Lung (tissue), 11 donors: ENCODE measurements at regions not wholly inside any gene's neighbourhood (a gene's known extent, or its start where the extent isn't known, plus 50 kb on each side); places are given as distances from the start of the nearest gene placed in this dataset.
A peak's percentile ranks its signal among the peaks of the same experiment; 100 is the strongest.

Experiments used
- ATAC-seq: fragments of 200-7000 bp; cut with Tn5 transposase; one replicate; pipeline ENCODE4 v1.9.1; 2020; ENCODE audit warnings: moderate number of reproducible peaks; ENCODE audit not compliant: insufficient read depth, low FRiP score
- DNase-seq, 3 donors: peaks; one replicate each; pipeline ENCODE4 v3.0.0-alpha.2; 2013 to 2017
- H3K27ac ChIP-seq, 2 donors: one replicate each; pipeline ENCODE4 v1.5.1; 2013; ENCODE audit warnings: mild to moderate bottlenecking in 2 of 2, moderate library complexity in 2 of 2, control low read depth in 1 of 2, inconsistent platforms in 1 of 2, low read depth in 1 of 2, low read length in 1 of 2
- H3K27me3 ChIP-seq, 3 donors: one replicate each; pipeline ENCODE4 v1.5.1; 2013; ENCODE audit warnings: low read length in 2 of 3; ENCODE audit not compliant: control insufficient read depth in 3 of 3, insufficient read depth in 3 of 3
- H3K36me3 ChIP-seq, 4 donors: one replicate each; pipeline ENCODE4 v1.5.1; 2013; ENCODE audit warnings: low read length in 4 of 4, mild to moderate bottlenecking in 1 of 4, moderate library complexity in 1 of 4; ENCODE audit not compliant: control insufficient read depth in 4 of 4, insufficient read depth in 4 of 4
- H3K4me1 ChIP-seq, 5 donors: one replicate each; pipeline ENCODE4 v1.5.1; 2013; ENCODE audit warnings: low read length in 5 of 5, mild to moderate bottlenecking in 2 of 5, moderate library complexity in 1 of 5; ENCODE audit not compliant: control insufficient read depth in 5 of 5, insufficient read depth in 5 of 5
- H3K4me3 ChIP-seq: one replicate; pipeline ENCODE4 v1.5.1; 2013; ENCODE audit warnings: mild to moderate bottlenecking, control low read depth, moderate library complexity
- H3K9ac ChIP-seq, 2 donors: one replicate each; pipeline ENCODE4 v1.5.1; 2013; ENCODE audit warnings: low read length in 2 of 2, control low read depth in 1 of 2; ENCODE audit not compliant: insufficient read depth in 1 of 2
- H3K9me3 ChIP-seq, 4 donors: one replicate each; pipeline ENCODE4 v1.5.1; 2013; ENCODE audit warnings: low read length in 3 of 4, mild to moderate bottlenecking in 1 of 4, moderate library complexity in 1 of 4; ENCODE audit not compliant: control insufficient read depth in 4 of 4, insufficient read depth in 3 of 4
- CTCF ChIP-seq: IDR thresholded peaks from 2 replicates; pipeline ENCODE4 v1.5.1; 2012; ENCODE audit warnings: mild to moderate bottlenecking; ENCODE audit errors: control extremely low read depth, extremely low read depth
- WGBS, 2 donors: extraction: QIAGEN DNeasy Blood & Tissue Kit; methylation state at CpG; one replicate each; pipeline ENCODE4 v1.1.7; 2013; 5-methylcytosine and 5-hydroxymethylcytosine counted together
- donor health status: control.
- donor health status: control.
- donor health status: Bipolar disorder and iron deficiency.
- donor health status: healthy.
- donor health status: DM: yes; HTN: yes; CAD: no.

GRCh38 chr9:78927099-78927940 is 630.4 kb downstream of the PSAT1 start:
- no peaks in the 10 kb centered on the region for H3K27me3 ChIP-seq
- DNase-seq (no peak), ATAC-seq (no peak)
- H3K36me3 ChIP-seq: no peaks in the 10 kb centered on the region
- H3K4me3 ChIP-seq: no peak overlapping the region
- WGBS, 2 donors: 78 to 83% methylated on average over 1 of the region's 1 CpG
- H3K4me1 ChIP-seq: peaks cover 0 to 12% (median 0%) of the 10 kb centered on the region in 5 donors
- H3K9ac ChIP-seq: no peak overlapping the region
- TF ChIP-seq CTCF: no peak
- no peaks in the 10 kb centered on the region for H3K9me3 ChIP-seq
- no peak overlapping the region for H3K27ac ChIP-seq

GRCh38 chr9:78928625-78929405 is 631.9 kb downstream of the PSAT1 start:
- no peak for TF ChIP-seq CTCF
- Histone ChIP-seq H3K9me3 (no peaks in the 10 kb centered on the region), H3K9ac (no peak overlapping the region), H3K27me3 (no peaks in the 10 kb centered on the region), H3K4me3 (no peak overlapping the region), H3K4me1 (peaks cover 0 to 12% (median 0%) of the 10 kb centered on the region in 5 donors), H3K36me3 (no peaks in the 10 kb centered on the region), H3K27ac (no peak overlapping the region)
- ATAC-seq (no peak), DNase-seq (peak in 2 of 3 donors; percentile 76 to 91)
- WGBS, 2 donors: 67 to 82% methylated on average over 7 of the region's 7 CpGs

- H3K9ac ChIP-seq: no peak overlapping the region
- DNase-seq: no peak
These were observed 633.4 kb downstream of the PSAT1 start for GRCh38 chr9:78930281-78930680.

More at GRCh38 chr9:78930281-78930680, 633.4 kb downstream of the PSAT1 start:
- Histone ChIP-seq H3K27ac (no peak overlapping the region), H3K4me3 (no peak overlapping the region), H3K36me3 (no peaks in the 10 kb centered on the region), H3K4me1 (peaks cover 0 to 17% (median 0%) of the 10 kb centered on the region in 5 donors), H3K27me3 (no peaks in the 10 kb centered on the region), H3K9me3 (no peaks in the 10 kb centered on the region)
- WGBS, 2 donors: 91 to 94% methylated on average over 2 of the region's 2 CpGs
- no peak for TF ChIP-seq CTCF
- ATAC-seq: no peak
